HG03097 (cell line): ENCODE measurements at regions not wholly inside any gene's neighbourhood (a gene's known extent, or its start where the extent isn't known, plus 50 kb on each side); places are given as distances from the start of the nearest gene placed in this dataset.
"Not testable (repeated sequence)": the region's sequence is repeated elsewhere in the genome, so short reads cannot be mapped to it uniquely, and the experiment has no call there.

Source experiments
- ATAC-seq: cut with Tn5 transposase; IDR thresholded peaks from one replicate; pipeline ENCODE4 v1.9.1; 2021; ENCODE audit not compliant: unreplicated experiment, low FRiP score

GRCh38 chr2:14750433-14750832 is 117.9 kb downstream of the LRATD1 start:
- no peak for ATAC-seq

- no peak for ATAC-seq
Observed at GRCh38 chr2:14751581-14751980, 119.1 kb downstream of the LRATD1 start.

GRCh38 chr2:14752295-14752694 is 119.8 kb downstream of the LRATD1 start:
- ATAC-seq, result no peak

- no peak for ATAC-seq
Observed at GRCh38 chr2:14756122-14756541, 123.6 kb downstream of the LRATD1 start.

- ATAC-seq, result no peak
Observed at GRCh38 chr2:14756981-14757657, 124.6 kb downstream of the LRATD1 start.

- no peak for ATAC-seq
Observed at GRCh38 chr2:14759082-14759481, 126.6 kb downstream of the LRATD1 start.

GRCh38 chr2:14760169-14760568 is 127.7 kb downstream of the LRATD1 start:
- no peak for ATAC-seq

- ATAC-seq, result no peak
Observed at GRCh38 chr2:14761118-14761517, 128.6 kb downstream of the LRATD1 start.

GRCh38 chr2:14773696-14774095 is 141.2 kb downstream of the LRATD1 start:
- no peak for ATAC-seq

GRCh38 chr2:14774436-14774968 is 142.0 kb downstream of the LRATD1 start:
- ATAC-seq, result no peak

- no peak for ATAC-seq
Observed at GRCh38 chr2:14776216-14776615, 143.7 kb downstream of the LRATD1 start.

- ATAC-seq, result no peak
Observed at GRCh38 chr2:14778015-14778414, 145.5 kb downstream of the LRATD1 start.

- no peak for ATAC-seq
Observed at GRCh38 chr2:14779252-14779651, 146.7 kb downstream of the LRATD1 start.

- no peak for ATAC-seq
Observed at GRCh38 chr2:14781142-14781541, 148.6 kb downstream of the LRATD1 start.

GRCh38 chr2:14788814-14789213 is 156.3 kb downstream of the LRATD1 start:
- ATAC-seq, result not testable (repeated sequence)

- no peak for ATAC-seq
Observed at GRCh38 chr2:14790041-14790640, 157.6 kb downstream of the LRATD1 start.

- no peak for ATAC-seq
Observed at GRCh38 chr2:14803994-14804393, 171.5 kb downstream of the LRATD1 start.

GRCh38 chr2:14804902-14805301 is 172.4 kb downstream of the LRATD1 start:
- ATAC-seq, result no peak

GRCh38 chr2:14806613-14807012 is 174.1 kb downstream of the LRATD1 start:
- no peak for ATAC-seq

GRCh38 chr2:14815201-14815600 is 182.7 kb downstream of the LRATD1 start:
- no peak for ATAC-seq

- no peak for ATAC-seq
Observed at GRCh38 chr2:14816069-14817060, 183.8 kb downstream of the LRATD1 start.
